GM19463 (cell line): ENCODE measurements at regions not wholly inside any gene's neighbourhood (a gene's known extent, or its start where the extent isn't known, plus 50 kb on each side); places are given as distances from the start of the nearest gene placed in this dataset.

Experiments used
- ATAC-seq: cut with Tn5 transposase; IDR thresholded peaks from one replicate; pipeline ENCODE4 v1.9.1; 2021; ENCODE audit warnings: mild to moderate bottlenecking, moderate library complexity; ENCODE audit not compliant: unreplicated experiment

- no peak for ATAC-seq
Observed at GRCh38 chr2:204225671-204226073, 289.1 kb downstream of the ICOS start.

GRCh38 chr2:204226305-204226880 lies 289.8 kb downstream of the ICOS start:
- no peak for ATAC-seq

GRCh38 chr2:204228169-204228886 lies 291.8 kb downstream of the ICOS start:
- no peak for ATAC-seq

- ATAC-seq: no peak
Observed at GRCh38 chr2:204234248-204234647, 297.7 kb downstream of the ICOS start.

GRCh38 chr2:204234879-204235278 lies 298.3 kb downstream of the ICOS start:
- ATAC-seq: no peak

GRCh38 chr2:204237416-204237815 lies 300.9 kb downstream of the ICOS start:
- ATAC-seq: no peak

- ATAC-seq: no peak
Observed at GRCh38 chr2:204239411-204240165, 303.0 kb downstream of the ICOS start.

- ATAC-seq: no peak
Observed at GRCh38 chr2:204240961-204241360, 304.3 kb upstream of the PARD3B start.

- ATAC-seq: no peak
Observed at GRCh38 chr2:204249437-204249836, 295.8 kb upstream of the PARD3B start.

GRCh38 chr2:204250692-204251091 lies 294.6 kb upstream of the PARD3B start:
- no peak for ATAC-seq

- ATAC-seq: no peak
Observed at GRCh38 chr2:204251158-204251997, 293.9 kb upstream of the PARD3B start.

- ATAC-seq: no peak
Observed at GRCh38 chr2:204251998-204252376, 293.3 kb upstream of the PARD3B start.

GRCh38 chr2:204255071-204255470 lies 290.2 kb upstream of the PARD3B start:
- ATAC-seq: no peak

- no peak for ATAC-seq
Observed at GRCh38 chr2:204255526-204255925, 289.7 kb upstream of the PARD3B start.

GRCh38 chr2:204257781-204258180 lies 287.5 kb upstream of the PARD3B start:
- ATAC-seq: no peak

GRCh38 chr2:204258890-204259289 lies 286.4 kb upstream of the PARD3B start:
- no peak for ATAC-seq

- ATAC-seq: peak; percentile 78
Observed at GRCh38 chr2:204260162-204260877, 285.0 kb upstream of the PARD3B start.

GRCh38 chr2:204260901-204261300 lies 284.4 kb upstream of the PARD3B start:
- no peak for ATAC-seq

GRCh38 chr2:204261846-204262245 lies 283.4 kb upstream of the PARD3B start:
- no peak for ATAC-seq

GRCh38 chr2:204264085-204264553 lies 281.2 kb upstream of the PARD3B start:
- ATAC-seq: no peak
